ENCODE measurements at regions not wholly inside any gene's neighbourhood (a gene's known extent, or its start where the extent isn't known, plus 50 kb on each side); places are given as distances from the start of the nearest gene placed in this dataset.

DNA sequence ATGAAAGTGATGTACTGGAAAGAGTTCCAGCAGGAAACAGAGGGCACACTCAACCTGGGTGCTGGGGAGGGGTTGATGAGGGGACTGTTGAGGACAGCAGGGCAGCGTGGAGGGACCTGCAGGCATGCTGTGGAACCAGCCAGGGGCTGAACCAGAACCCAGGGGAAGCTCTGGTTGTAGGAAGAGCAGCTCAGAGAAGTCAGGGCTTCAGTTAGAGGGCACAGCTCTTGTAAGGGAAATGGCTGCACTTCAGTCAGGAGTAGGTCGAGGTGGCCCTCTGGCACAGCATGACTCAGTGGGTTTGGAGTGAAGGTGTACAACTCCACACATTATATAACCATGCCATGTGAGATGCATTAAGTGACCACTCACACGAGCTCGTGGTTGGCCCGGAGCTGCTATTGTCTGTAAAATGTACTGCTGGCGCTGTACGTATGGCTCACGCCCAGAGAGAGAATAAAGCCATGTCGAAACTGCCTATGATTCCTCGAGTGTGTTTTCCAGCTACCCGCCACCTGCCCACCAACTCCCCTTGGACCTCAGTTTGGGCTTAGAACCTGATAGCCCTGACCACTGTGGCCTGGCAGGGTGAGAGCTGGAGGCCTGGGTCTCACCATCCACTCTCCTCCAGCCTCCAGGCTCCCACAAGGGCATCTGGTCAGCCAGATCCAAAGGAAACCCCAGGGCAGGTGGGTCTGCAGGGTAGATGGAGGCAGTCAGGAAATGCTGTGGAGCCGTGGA is 136.5 kb upstream of the HS6ST1 start:
- no peak for ATAC-seq
- H3K27me3 ChIP-seq (ENCODE audit: insufficient read depth in 3 of 3, low read length in 2 of 3): peaks cover 0 to 4% (median 0%) of the 10 kb centered on the region in 3 donors
- H3K27ac ChIP-seq: no peak overlapping the region
- no peaks in the 10 kb centered on the region for H3K36me3 ChIP-seq (ENCODE audit: insufficient read depth in 1 of 2, low read depth in 1 of 2)
- no peaks in the 10 kb centered on the region for H3K9me3 ChIP-seq
- no peak for DNase-seq
- no peak overlapping the region for H3K4me3 ChIP-seq
- intact Hi-C loops (cut with DNase I): no loop called here
- H3K4me1 ChIP-seq: no peaks in the 10 kb centered on the region
- 86 to 88% (median 88%) methylated on average over 12 of the region's 12 CpGs for WGBS, 3 donors
- TF ChIP-seq, protein P1, sequence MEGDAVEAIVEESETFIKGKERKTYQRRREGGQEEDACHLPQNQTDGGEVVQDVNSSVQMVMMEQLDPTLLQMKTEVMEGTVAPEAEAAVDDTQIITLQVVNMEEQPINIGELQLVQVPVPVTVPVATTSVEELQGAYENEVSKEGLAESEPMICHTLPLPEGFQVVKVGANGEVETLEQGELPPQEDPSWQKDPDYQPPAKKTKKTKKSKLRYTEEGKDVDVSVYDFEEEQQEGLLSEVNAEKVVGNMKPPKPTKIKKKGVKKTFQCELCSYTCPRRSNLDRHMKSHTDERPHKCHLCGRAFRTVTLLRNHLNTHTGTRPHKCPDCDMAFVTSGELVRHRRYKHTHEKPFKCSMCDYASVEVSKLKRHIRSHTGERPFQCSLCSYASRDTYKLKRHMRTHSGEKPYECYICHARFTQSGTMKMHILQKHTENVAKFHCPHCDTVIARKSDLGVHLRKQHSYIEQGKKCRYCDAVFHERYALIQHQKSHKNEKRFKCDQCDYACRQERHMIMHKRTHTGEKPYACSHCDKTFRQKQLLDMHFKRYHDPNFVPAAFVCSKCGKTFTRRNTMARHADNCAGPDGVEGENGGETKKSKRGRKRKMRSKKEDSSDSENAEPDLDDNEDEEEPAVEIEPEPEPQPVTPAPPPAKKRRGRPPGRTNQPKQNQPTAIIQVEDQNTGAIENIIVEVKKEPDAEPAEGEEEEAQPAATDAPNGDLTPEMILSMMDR (IDR thresholded peaks at IDR 0.05): no peak

DNA sequence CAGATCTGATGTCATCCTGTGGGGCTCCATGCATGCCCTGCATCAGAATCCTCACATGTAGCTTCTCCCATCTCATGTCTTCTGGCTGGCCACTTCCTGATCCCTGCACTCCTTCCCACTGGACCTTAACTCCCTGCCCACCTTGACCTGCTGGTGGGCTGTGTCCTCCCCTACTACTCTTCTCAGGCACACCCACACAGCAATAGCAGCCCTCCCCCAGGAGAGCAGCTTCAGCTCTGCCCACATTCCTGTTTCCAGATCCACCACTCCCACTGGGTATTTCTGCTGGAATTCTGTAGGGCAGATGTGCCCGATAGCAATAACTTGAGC is 137.0 kb upstream of the HS6ST1 start:
- intact Hi-C loops (cut with DNase I): no loop called here
- TF ChIP-seq, protein P1 (IDR thresholded peaks at IDR 0.05): no peak
- WGBS, 3 donors: 94 to 100% (median 96%) methylated on average over 1 of the region's 1 CpG
- H3K4me1 ChIP-seq: no peaks in the 10 kb centered on the region
- H3K36me3 ChIP-seq (ENCODE audit: insufficient read depth in 1 of 2, low read depth in 1 of 2): no peaks in the 10 kb centered on the region
- H3K27me3 ChIP-seq (ENCODE audit: insufficient read depth in 3 of 3, low read length in 2 of 3): peaks cover 0 to 4% (median 0%) of the 10 kb centered on the region in 3 donors
- ATAC-seq (no peak), DNase-seq (no peak)
- no peak overlapping the region for H3K4me3 ChIP-seq
- no peaks in the 10 kb centered on the region for H3K9me3 ChIP-seq
- H3K27ac ChIP-seq: no peak overlapping the region

DNA sequence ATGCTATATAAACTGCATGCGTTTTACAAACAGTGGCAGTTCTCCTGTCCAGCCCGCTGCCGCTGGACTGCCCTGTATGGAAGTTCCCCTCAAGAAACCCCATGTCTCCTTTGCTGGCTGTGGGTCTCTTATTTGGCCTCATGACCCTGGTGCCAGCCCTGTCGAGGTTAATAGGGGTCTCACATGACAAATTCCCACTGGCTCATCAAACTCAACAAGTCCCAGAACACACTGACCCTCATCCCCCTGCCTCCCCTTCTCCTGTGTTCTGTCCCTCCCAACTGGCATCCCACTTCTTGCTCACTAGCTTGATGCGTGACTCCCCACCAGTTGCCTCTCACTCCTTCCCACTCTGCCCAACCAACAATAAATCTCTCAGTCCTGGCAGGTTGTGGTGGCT is 137.6 kb upstream of the HS6ST1 start:
- intact Hi-C loops (cut with DNase I): no loop called here
- Histone ChIP-seq H3K9me3 (peaks cover 3% of the 10 kb centered on the region), H3K27me3 (ENCODE audit: insufficient read depth in 3 of 3, low read length in 2 of 3) (peaks cover 0 to 4% (median 0%) of the 10 kb centered on the region in 3 donors), H3K36me3 (ENCODE audit: insufficient read depth in 1 of 2, low read depth in 1 of 2) (no peaks in the 10 kb centered on the region), H3K4me1 (no peaks in the 10 kb centered on the region), H3K4me3 (no peak overlapping the region), H3K27ac (no peak overlapping the region)
- TF ChIP-seq, protein P1 (IDR thresholded peaks at IDR 0.05): no peak
- DNase-seq: no peak
- ATAC-seq: no peak
- 84 to 93% (median 91%) methylated on average over 5 of the region's 5 CpGs for WGBS, 3 donors

DNA sequence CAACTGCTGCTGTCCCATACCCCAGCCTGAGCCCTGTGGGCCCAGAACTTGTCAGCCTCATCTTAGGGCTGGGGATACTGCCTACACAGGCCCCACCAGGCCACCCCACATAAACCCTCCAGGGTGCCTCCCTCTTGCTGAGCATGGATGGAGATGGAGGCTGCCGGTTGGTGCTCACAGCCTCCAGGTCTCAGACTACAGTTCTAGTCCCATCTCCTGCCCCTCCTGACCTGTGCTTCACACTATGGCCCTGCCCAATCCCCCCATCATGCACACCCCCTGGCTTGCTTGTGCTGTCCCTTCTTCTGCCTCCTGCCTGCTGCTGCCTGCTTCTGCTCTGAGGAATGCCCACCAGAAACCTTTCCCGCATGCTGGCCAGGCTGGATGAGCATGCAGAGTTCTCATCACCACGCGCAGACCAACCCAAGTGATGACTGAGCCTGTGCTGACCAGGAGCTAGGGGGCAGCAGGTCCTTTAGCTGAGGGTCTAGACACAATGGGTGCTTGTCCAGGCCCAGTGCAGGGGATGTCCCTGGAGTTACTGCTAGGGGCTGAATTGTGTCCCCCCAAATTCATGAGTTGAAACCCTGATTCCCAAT is 138.4 kb upstream of the HS6ST1 start:
- H3K4me1 ChIP-seq: no peaks in the 10 kb centered on the region
- no peak for ATAC-seq
- peaks cover 0 to 4% (median 0%) of the 10 kb centered on the region in 3 donors for H3K27me3 ChIP-seq (ENCODE audit: insufficient read depth in 3 of 3, low read length in 2 of 3)
- H3K9me3 ChIP-seq: peaks cover 3% of the 10 kb centered on the region
- no peak overlapping the region for H3K27ac ChIP-seq
- H3K36me3 ChIP-seq (ENCODE audit: insufficient read depth in 1 of 2, low read depth in 1 of 2): no peaks in the 10 kb centered on the region
- no peak for DNase-seq
- no peak overlapping the region for H3K4me3 ChIP-seq
- 89 to 96% (median 94%) methylated on average over 4 of the region's 4 CpGs for WGBS, 3 donors
- intact Hi-C loops (cut with DNase I): no loop called here
- TF ChIP-seq, protein P1 (IDR thresholded peaks at IDR 0.05): no peak

All from psoas muscle (tissue), 7 donors.